Stimulated activated CD4-positive, alpha-beta T cell treated with anti-CD3 and anti-CD28 coated beads, Interleukin-1b, Interleukin-23, amount 100 ng/mL, for 48 hours (primary cell): ENCODE measurements at regions not wholly inside any gene's neighbourhood (a gene's known extent, or its start where the extent isn't known, plus 50 kb on each side); places are given as distances from the start of the nearest gene placed in this dataset.
"Not testable (repeated sequence)": the region's sequence is repeated elsewhere in the genome, so short reads cannot be mapped to it uniquely, and the experiment has no call there.

Source experiments
- DNase-seq: peaks from one replicate; pipeline ENCODE4 v3.0.0-alpha.2; 2020

- no peak for DNase-seq
Measured at GRCh38 chr3:110414855-110415254, 656.8 kb upstream of the NECTIN3 start.

- DNase-seq = no peak
Measured at GRCh38 chr3:110419096-110419495, 652.5 kb upstream of the NECTIN3 start.

- DNase-seq = no peak
Measured at GRCh38 chr3:110419601-110420000, 652.0 kb upstream of the NECTIN3 start.

- no peak for DNase-seq
Measured at GRCh38 chr3:110420158-110420641, 651.4 kb upstream of the NECTIN3 start.

GRCh38 chr3:110423276-110423675, 648.3 kb upstream of the NECTIN3 start:
- DNase-seq = no peak

GRCh38 chr3:110430146-110430545, 641.5 kb upstream of the NECTIN3 start:
- DNase-seq = no peak

GRCh38 chr3:110436209-110436608, 635.4 kb upstream of the NECTIN3 start:
- DNase-seq = no peak

GRCh38 chr3:110440066-110440653, 631.5 kb upstream of the NECTIN3 start:
- DNase-seq = not testable (repeated sequence)

- no peak for DNase-seq
Measured at GRCh38 chr3:110454066-110454465, 617.5 kb upstream of the NECTIN3 start.

- no peak for DNase-seq
Measured at GRCh38 chr3:110456001-110456400, 615.6 kb upstream of the NECTIN3 start.

- no peak for DNase-seq
Measured at GRCh38 chr3:110456438-110457138, 615.0 kb upstream of the NECTIN3 start.

GRCh38 chr3:110457508-110457907, 614.1 kb upstream of the NECTIN3 start:
- no peak for DNase-seq

GRCh38 chr3:110459021-110459420, 612.6 kb upstream of the NECTIN3 start:
- no peak for DNase-seq

GRCh38 chr3:110470310-110470709, 601.3 kb upstream of the NECTIN3 start:
- DNase-seq = no peak

- no peak for DNase-seq
Measured at GRCh38 chr3:110473405-110473804, 598.2 kb upstream of the NECTIN3 start.

- DNase-seq = no peak
Measured at GRCh38 chr3:110474397-110474796, 597.2 kb upstream of the NECTIN3 start.

GRCh38 chr3:110478377-110479054, 593.1 kb upstream of the NECTIN3 start:
- no peak for DNase-seq

- DNase-seq = no peak
Measured at GRCh38 chr3:110479731-110480130, 591.9 kb upstream of the NECTIN3 start.

- no peak for DNase-seq
Measured at GRCh38 chr3:110485389-110485788, 586.2 kb upstream of the NECTIN3 start.

GRCh38 chr3:110487840-110488239, 583.8 kb upstream of the NECTIN3 start:
- DNase-seq = no peak

- no peak for DNase-seq
Measured at GRCh38 chr3:110491413-110491812, 580.2 kb upstream of the NECTIN3 start.

GRCh38 chr3:110492876-110493275, 578.7 kb upstream of the NECTIN3 start:
- no peak for DNase-seq

GRCh38 chr3:110493438-110494092, 578.1 kb upstream of the NECTIN3 start:
- no peak for DNase-seq

GRCh38 chr3:110494093-110494490, 577.5 kb upstream of the NECTIN3 start:
- no peak for DNase-seq
